Omental fat pad (tissue), 3 donors: ENCODE measurements at regions not wholly inside any gene's neighbourhood (a gene's known extent, or its start where the extent isn't known, plus 50 kb on each side); places are given as distances from the start of the nearest gene placed in this dataset.
"Not testable (repeated sequence)": the region's sequence is repeated elsewhere in the genome, so short reads cannot be mapped to it uniquely, and the experiment has no call there.

Source experiments
- ATAC-seq: fragments of 150-250 bp; one replicate; pipeline ENCODE4 v1.9.1; 2016; ENCODE audit warnings: mild to moderate bottlenecking, moderate library complexity; ENCODE audit not compliant: low FRiP score
- DNase-seq: peaks from one replicate; pipeline ENCODE4 v3.0.0-alpha.2; 2019; ENCODE audit warnings: low spot score
- TF ChIP-seq, protein P1 (sequence below), 3 donors: fragments of 450-650 bp; IDR thresholded peaks; one replicate each; pipeline ENCODE4 v1.5.1; 2016 to 2017; ENCODE audit warnings: antibody characterized with exemption in 3 of 3, mild to moderate bottlenecking in 3 of 3, moderate library complexity in 2 of 3

DNA sequence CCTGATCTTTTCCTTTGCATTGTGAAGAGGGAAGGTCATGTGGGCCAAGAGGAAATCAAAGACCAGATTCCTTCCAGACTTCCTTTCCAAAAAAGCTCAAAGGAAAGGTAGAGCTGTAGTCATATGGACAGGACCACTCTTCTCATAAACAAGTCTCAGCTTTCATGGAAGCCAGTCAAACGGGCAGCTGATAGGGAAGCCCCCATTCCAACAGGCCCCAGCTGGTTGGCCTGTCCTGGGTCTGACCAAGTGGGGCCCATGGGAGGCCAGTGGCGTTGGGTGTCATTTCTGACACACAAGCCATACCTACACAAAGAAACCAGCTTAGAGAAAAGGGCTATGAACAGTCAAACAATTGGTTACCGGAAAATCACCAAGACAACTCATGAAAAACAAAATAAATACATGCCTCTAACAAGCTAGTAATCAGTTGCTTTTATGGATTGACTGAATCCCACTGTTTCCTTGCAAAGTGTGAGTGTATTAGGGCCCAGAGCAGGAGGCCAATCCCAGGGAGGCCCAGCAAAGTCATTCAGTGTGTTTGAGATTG, 149.6 kb upstream of the MAMLD1 start:
- ATAC-seq (no peak), DNase-seq (no peak)
- TF ChIP-seq, protein P1, sequence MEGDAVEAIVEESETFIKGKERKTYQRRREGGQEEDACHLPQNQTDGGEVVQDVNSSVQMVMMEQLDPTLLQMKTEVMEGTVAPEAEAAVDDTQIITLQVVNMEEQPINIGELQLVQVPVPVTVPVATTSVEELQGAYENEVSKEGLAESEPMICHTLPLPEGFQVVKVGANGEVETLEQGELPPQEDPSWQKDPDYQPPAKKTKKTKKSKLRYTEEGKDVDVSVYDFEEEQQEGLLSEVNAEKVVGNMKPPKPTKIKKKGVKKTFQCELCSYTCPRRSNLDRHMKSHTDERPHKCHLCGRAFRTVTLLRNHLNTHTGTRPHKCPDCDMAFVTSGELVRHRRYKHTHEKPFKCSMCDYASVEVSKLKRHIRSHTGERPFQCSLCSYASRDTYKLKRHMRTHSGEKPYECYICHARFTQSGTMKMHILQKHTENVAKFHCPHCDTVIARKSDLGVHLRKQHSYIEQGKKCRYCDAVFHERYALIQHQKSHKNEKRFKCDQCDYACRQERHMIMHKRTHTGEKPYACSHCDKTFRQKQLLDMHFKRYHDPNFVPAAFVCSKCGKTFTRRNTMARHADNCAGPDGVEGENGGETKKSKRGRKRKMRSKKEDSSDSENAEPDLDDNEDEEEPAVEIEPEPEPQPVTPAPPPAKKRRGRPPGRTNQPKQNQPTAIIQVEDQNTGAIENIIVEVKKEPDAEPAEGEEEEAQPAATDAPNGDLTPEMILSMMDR (IDR thresholded peaks at IDR 0.05): no peak

DNA sequence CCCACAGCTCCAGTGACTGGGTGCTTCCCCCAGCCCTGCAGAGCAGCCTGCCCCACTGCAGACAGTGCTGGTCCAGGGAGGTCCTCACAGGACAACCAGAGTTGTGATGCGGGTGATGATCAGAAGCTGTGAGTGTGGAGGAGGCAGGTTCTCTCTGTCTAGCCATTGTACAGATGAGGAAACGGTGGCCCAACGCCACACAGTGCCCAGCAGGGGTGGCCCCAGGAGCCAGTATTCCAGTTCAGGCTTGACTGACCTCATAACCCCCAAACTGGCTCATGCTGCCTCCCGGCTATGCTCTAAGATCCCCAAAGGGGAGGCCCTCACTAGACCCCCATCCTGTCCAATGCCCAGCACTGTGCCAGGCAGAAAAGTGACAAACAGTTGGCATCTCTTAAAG, 147.1 kb upstream of the MAMLD1 start:
- DNase-seq, ATAC-seq: not testable (repeated sequence)

DNA sequence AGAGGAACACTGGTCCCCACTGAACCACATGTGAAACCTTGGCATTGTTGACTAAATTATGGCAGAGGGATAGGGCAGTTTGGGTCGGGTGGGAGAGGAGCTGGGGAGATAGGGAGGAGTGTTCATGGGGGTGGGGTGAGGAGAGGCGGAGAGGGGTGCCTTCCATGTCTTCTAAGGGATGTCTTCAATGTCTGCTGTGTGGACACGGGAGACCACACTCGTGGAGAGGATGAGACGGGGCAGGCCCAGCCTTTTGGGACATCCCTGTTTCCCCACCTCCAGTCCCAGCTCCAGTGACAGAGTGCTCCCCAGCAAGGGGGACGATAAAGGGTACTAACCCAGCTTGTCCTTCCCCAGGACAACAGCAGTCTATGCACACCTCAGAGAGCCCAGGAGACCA, 146.4 kb upstream of the MAMLD1 start:
- ATAC-seq (no peak), DNase-seq (no peak)
- TF ChIP-seq, protein P1 (IDR thresholded peaks at IDR 0.05): no peak

DNA sequence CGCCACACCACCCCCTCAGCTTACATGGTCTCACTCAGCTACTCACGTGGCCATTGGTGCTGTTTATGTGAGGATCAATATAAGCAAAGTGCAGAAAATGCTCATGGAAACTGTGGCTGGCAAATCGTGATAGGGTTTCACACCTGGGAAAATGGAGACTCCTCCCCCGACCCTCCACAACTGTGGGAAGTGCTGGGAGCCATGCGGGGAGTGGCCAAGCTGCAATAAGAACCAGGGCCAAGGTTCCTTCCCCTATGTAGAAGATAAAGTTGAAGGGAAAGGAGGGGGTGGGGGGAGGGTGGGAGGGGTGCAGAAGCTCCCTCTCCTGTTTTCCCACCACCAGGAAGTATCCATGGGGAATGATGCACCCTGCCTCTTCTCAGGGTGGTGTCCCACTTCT, 145.5 kb upstream of the MAMLD1 start:
- DNase-seq (no peak), ATAC-seq (no peak)
- TF ChIP-seq, protein P1 (IDR thresholded peaks at IDR 0.05): no peak

DNA sequence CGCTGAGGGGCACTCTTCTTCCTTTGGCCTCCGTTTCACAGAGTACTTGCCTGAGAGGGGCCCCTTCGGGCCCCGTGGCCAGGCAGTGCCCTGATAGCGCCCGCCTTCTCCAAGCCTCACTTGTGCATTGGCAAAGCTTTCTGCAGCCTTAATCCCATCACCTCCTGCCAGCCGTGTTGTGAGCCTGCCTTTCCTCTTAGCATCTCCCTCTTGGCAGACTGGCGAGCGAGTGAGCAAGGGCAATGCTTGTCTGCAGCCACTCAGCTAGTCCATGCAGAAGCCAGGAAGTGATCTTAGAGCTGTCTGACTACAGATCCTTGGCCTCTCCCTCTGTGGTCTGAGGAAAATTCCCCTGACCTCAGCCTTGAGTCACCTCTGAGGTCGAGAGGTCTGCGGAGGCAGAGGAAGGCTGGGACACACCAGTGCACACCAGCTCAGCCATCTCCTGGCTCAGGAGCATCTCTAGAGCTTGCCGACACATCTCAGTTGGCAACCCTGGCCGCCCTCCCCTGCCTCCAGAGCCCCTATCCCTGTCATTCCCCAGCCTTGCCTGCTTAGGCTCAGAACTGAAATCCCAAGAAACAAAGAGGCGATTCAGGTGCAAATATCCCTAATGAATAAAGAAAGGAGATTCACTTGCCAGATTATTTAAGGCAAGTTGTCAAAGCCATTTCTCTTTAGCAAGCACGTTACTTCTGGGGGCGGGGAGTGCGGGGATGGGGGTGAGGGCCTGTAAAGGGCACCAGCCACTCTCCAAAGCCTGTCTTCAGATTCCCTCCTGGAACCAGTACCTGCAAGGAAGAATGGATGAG, 143.5 kb upstream of the MAMLD1 start:
- TF ChIP-seq, protein P1 (IDR thresholded peaks at IDR 0.05): no peak
- ATAC-seq: no peak
- no peak for DNase-seq

DNA sequence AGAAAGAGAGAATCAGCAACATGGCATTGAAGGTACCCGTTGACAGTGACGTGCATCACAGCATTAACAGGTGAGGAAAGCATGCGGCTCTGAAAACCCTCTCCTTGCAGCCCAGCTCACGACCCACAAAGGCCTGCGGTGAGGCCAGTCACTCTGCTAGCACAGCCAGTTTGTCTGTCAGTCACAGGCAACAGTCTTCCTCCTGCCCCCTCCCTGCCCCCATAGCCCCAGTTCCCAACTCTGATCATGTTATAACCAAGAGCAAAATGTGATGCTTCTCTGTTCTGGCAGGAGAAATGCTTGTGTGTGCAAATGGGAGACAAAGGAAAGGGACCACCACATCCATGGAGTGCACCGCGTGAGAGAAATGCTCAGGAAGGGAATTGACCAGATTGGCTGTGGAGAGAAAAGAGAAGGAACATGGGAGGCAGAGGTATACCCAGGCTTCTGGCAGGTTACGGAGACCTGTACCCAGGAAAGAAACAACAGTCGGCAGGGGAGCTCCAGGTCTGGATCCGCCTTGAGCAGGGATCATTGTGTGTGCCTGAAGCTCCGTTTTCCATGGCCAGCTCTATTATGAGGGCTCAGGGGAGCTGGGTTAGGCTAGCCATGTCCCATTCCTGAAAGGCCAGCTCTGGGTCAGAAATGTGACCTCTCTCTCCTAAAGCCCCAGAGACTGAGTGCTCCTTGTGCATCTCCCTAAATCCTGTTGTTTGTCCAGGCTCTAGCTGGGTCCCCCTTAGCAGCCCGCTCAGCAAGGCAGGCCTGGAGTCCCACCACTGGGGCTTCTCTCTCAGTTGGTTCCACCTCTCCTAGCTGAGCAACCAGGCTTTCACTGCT, 139.7 kb upstream of the MAMLD1 start:
- TF ChIP-seq, protein P1 (IDR thresholded peaks at IDR 0.05): no peak
- no peak for ATAC-seq
- no peak for DNase-seq

DNA sequence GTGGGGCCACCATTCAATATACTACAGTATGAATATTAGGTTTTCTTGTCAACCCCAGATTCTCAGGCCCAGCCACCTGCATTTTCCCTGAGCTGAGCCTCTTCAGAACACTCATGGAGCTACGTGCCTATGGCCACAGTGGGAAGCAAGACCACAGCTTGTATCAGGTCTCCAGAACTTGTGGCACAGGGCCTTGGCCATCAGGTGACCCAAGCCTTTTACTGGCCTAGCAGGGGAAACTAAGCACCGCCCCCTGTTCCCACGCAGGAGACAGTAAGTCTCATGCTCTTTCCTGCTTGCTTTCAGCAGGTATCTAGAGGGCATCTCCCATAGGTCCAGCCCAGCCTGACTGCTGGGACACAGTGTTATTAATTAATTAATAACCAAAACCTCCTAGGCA, 138.4 kb upstream of the MAMLD1 start:
- TF ChIP-seq, protein P1 (IDR thresholded peaks at IDR 0.05): no peak
- DNase-seq (no peak), ATAC-seq (no peak)
